Ramos (cell line): ENCODE measurements at regions not wholly inside any gene's neighbourhood (a gene's known extent, or its start where the extent isn't known, plus 50 kb on each side); places are given as distances from the start of the nearest gene placed in this dataset.

ENCODE experiments used
- in situ Hi-C: fragments of 300-500 bp; cut with MboI; formaldehyde crosslinking; loops from one replicate; pipeline ENCODE4 v1.14.3; 2022; ENCODE audit warnings: low sequenced_read_pairs; ENCODE audit not compliant: unreplicated experiment

GRCh38 chrX:20884565-20884964 is 489.7 kb upstream of the CNKSR2 start:
- in situ Hi-C loops: no loop called here

GRCh38 chrX:20863649-20864048 is 510.6 kb upstream of the CNKSR2 start:
- in situ Hi-C loops: no loop called here

GRCh38 chrX:20861113-20861512 is 513.1 kb upstream of the CNKSR2 start:
- in situ Hi-C loops: no loop called here

GRCh38 chrX:20857746-20858145 is 516.5 kb upstream of the CNKSR2 start:
- in situ Hi-C loops: no loop called here

DNA sequence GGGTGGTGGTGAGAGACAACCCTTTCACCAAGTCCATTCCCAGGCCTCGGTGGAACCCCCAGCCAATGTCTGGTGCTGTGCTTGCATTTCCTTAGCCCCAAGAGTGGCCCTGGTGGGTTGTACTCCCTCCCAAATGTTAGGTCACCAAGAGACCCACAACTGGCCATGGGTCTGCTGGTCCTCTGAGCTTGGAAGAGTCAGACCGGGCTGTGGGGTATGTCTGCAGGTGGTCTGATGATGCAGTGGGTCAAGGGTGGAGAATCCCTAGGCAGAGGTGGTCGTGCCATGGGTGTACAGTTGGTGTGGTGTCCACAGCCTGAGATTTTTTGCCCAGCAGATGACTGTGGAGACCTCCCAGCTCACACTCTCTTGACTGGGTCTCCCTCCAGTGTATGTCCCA is 535.7 kb upstream of the CNKSR2 start:
- in situ Hi-C loops: no loop called here

GRCh38 chrX:20829665-20830491 is 544.3 kb upstream of the CNKSR2 start:
- in situ Hi-C loops: no loop called here

- in situ Hi-C loops: no loop called here
These were observed 548.2 kb upstream of the CNKSR2 start for GRCh38 chrX:20825984-20826383.

GRCh38 chrX:20803971-20804370 is 537.3 kb upstream of the RPS6KA3 start:
- in situ Hi-C loops: no loop called here

- in situ Hi-C loops: no loop called here
These were observed 535.3 kb upstream of the RPS6KA3 start for GRCh38 chrX:20802036-20802435.

DNA sequence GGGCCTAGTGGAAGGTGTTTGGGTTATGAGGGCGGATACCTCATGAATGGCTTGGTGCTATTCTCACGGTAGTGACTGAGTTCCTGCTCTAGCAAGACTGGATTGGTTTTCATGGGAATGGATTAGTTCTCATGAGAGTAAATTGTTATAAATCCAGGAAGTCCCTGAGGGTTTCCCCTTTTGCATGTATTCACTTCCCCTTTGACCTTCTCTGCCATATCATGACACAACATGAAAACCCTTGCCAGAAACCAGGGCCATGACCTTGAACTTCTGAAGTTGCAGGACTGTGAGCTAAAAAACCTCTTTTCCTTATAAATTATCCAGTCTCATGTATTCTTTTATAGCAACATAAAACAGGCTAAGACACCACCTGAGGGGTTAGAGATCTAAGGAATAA is 529.7 kb upstream of the RPS6KA3 start:
- in situ Hi-C loops: no loop called here

DNA sequence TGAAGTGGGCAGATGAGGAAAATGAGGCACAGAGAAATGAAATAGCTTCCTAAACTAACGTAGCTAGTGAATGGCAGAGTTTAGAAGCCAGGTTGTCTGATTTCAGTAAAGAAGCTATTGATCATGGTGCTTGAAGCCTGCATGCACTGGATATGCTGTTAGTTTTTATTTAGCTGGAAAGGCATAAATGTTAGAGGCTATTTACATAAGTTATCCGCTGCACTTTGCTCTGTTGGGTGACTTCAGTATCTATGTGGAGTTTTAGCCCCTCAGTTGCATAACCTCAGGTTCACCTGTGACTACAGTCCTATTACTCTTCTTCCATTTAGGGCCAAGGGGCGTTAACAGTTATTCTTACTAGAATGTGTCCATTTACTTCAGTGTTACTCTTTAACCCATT is 522.4 kb upstream of the RPS6KA3 start:
- in situ Hi-C loops: no loop called here

DNA sequence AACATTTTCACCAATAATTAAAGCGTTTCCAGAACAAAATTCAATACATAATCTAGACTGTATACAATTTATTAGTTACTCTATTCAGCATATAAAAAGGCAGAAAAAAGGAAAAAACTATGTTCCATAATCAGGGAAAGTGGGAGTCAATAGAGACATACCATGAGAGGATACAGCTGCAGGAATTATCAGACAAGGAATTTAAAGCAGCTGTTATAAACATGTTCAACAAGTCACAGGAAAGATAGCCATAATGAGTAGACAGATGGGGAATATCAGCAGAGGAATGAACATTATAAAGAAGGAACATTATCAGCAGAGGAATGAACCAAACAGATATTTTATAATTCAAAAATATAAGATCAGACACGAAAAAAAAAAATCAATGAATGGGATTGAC is 500.6 kb upstream of the RPS6KA3 start:
- in situ Hi-C loops: no loop called here

GRCh38 chrX:20756585-20756984 is 489.9 kb upstream of the RPS6KA3 start:
- in situ Hi-C loops: no loop called here

DNA sequence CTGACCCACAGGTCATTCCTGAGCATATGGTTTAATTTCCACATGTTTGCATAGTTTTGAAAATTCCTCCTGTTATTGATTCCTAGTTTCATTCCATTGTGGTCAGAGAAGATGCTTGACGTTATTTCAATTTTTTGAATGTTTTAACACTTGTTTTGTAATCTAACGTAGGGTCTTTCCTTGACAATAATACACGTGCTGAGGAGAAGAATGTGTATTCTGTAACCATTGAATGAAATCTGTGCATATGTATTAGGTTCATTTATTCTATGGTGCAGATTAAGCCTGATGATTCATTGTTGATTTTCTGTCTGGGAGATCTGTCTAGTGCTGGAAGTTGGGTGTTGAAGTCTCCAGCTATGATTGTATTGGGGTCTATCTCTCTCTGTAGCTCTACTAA is 486.4 kb upstream of the RPS6KA3 start:
- in situ Hi-C loops: no loop called here

DNA sequence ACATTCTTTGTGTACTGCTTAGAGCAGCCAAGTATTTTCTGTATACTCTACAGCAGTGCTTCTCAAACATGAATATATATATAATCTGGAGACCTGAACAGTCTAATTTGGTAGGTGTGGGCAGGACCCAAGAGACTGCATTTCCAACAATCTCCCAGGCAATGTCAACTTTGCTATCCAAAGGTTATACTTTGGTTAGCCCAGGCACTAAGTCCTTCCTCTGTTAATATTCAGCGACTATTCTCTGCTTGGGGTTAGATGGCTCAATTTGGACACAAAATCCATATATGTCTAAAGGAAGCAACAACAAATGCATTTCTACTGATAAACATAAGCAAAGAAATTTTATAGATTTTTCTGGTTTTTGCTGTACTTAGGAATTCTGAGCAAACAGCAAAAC is 480.0 kb upstream of the RPS6KA3 start:
- in situ Hi-C loops: no loop called here

DNA sequence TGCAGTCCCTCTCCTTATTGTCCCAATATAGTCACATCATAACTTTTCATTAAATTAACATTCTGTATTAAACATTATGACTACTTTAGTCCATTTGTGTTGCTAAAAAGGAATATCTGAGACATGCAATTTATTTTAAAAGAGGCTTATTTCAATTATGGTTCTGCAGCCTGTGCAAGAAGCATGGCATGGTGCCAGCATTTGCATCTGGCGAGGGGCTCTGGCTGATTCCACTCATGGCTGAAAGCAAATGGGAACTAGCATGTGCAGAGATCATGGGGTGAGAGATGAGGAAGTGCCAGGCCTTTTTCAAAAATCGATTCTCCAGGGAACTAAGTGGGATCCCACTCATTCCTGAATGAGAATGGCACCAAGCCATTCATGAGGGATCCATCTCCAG is 476.3 kb upstream of the RPS6KA3 start:
- in situ Hi-C loops: no loop called here

- in situ Hi-C loops: no loop called here
These were observed 475.4 kb upstream of the RPS6KA3 start for GRCh38 chrX:20742106-20742505.

GRCh38 chrX:20740443-20740842 is 473.7 kb upstream of the RPS6KA3 start:
- in situ Hi-C loops: no loop called here

GRCh38 chrX:20739038-20739745 is 472.5 kb upstream of the RPS6KA3 start:
- in situ Hi-C loops: no loop called here

DNA sequence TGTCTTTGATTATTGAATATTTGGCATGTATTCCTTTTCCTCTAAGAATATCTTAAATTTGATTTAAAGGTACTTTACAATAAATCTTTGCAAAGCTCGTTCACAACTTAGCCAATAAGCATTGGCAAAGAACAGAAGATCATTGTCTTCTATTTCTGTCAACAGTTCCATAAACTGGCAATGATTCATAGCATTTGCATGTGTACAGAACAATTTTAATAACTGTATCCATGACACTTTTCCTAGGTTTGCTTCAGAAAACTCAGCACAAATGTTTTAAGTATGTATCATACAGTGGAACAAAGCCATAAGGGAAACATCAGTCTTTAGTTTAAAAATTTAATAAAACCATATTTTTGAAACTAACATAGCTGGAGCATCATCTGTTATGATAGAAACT is 462.7 kb upstream of the RPS6KA3 start:
- in situ Hi-C loops: no loop called here

- in situ Hi-C loops: no loop called here
These were observed 460.7 kb upstream of the RPS6KA3 start for GRCh38 chrX:20727447-20727846.
